H1 (cell line): ENCODE measurements at regions not wholly inside any gene's neighbourhood (a gene's known extent, or its start where the extent isn't known, plus 50 kb on each side); places are given as distances from the start of the nearest gene placed in this dataset.

Source experiments
- CTCF ChIA-PET: fragments of 300-600 bp; sonication (Branson Sonifier 250); formaldehyde crosslinking; loops from one replicate; lab custom pipeline; 2021; ENCODE audit not compliant: partially characterized antibody; lab: Charles Lee
- POLR2A ChIA-PET: fragments of 300-600 bp; sonication (Branson Sonifier 250); formaldehyde crosslinking; loops from one replicate; lab custom pipeline; 2021; ENCODE audit warnings: inconsistent platforms; ENCODE audit not compliant: partially characterized antibody; lab: Charles Lee
- DNase-seq, 2 experiments: peaks; one replicate each; pipeline versions ENCODE4 v3.0.0 to v3.0.0-alpha.2; 2010 to 2022; ENCODE audit warnings: low spot score in 2 of 2, low read depth in 1 of 2, mixed read lengths in 1 of 2
- FAIRE-seq: peaks from 2 replicates; lab custom pipeline; 2011; peaks lifted over from hg19 to GRCh38; lab: Jason Lieb, UNC
- H2AFZ ChIP-seq: 2 replicates; pipeline ENCODE4 v1.8.1; 2012; ENCODE audit warnings: low read length, inconsistent platforms
- H2AK5ac ChIP-seq: 2 replicates; pipeline ENCODE4 v1.6.1; 2013; ENCODE audit warnings: low read depth, low read length
- H2BK120ac ChIP-seq: replicated peaks from 2 replicates; pipeline ENCODE3; 2013; ENCODE audit warnings: low read depth, low read length, inconsistent platforms
- H2BK12ac ChIP-seq: 2 replicates; pipeline ENCODE4 v1.6.1; 2013; ENCODE audit warnings: low read depth, low read length
- H2BK15ac ChIP-seq: 2 replicates; pipeline ENCODE4 v1.6.1; 2013; ENCODE audit warnings: low read length
- H2BK20ac ChIP-seq: 2 replicates; pipeline ENCODE4 v1.6.1; 2013; ENCODE audit warnings: low read length
- H2BK5ac ChIP-seq: 2 replicates; pipeline ENCODE4 v1.6.1; 2013; ENCODE audit warnings: low read depth, low read length
- H3K14ac ChIP-seq: 2 replicates; pipeline ENCODE4 v1.6.1; 2013; ENCODE audit warnings: inconsistent platforms; ENCODE audit not compliant: insufficient read length
- H3K18ac ChIP-seq: 2 replicates; pipeline ENCODE4 v1.6.1; 2013; ENCODE audit warnings: low read length; ENCODE audit errors: extremely low read depth
- H3K23ac ChIP-seq: 2 replicates; pipeline ENCODE4 v1.6.1; 2013; ENCODE audit warnings: inconsistent platforms; ENCODE audit not compliant: insufficient read length
- H3K23me2 ChIP-seq: 2 replicates; pipeline ENCODE4 v1.6.1; 2013; ENCODE audit warnings: low read depth, low read length
- H3K27ac ChIP-seq: 2 replicates; pipeline ENCODE4 v1.6.1; 2011; ENCODE audit warnings: low read depth, low read length, inconsistent platforms
- H3K27me3 ChIP-seq, 4 experiments: replicated peaks in 1 of 4; 1 replicate in 1 of 4; 2 replicates in 3 of 4; pipeline versions ENCODE4 v1.6.1 to v1.8.1; 2011 to 2013; ENCODE audit warnings: low read length in 3 of 4, mild to moderate bottlenecking in 3 of 4, inconsistent platforms in 2 of 4, mixed read lengths in 2 of 4, moderate library complexity in 1 of 4; ENCODE audit not compliant: control insufficient read depth in 3 of 4, insufficient read depth in 3 of 4; ENCODE audit errors: extremely low read depth in 1 of 4
- H3K36me3 ChIP-seq, 4 experiments: 2 replicates each; pipeline versions ENCODE4 v1.6.1 to v1.8.1; 2011 to 2013; ENCODE audit warnings: mild to moderate bottlenecking in 4 of 4, low read length in 3 of 4, moderate library complexity in 2 of 4, control low read depth in 1 of 4, inconsistent platforms in 1 of 4; ENCODE audit not compliant: insufficient read depth in 4 of 4, control insufficient read depth in 2 of 4
- H3K4ac ChIP-seq: replicated peaks from 2 replicates; pipeline ENCODE3; 2013; ENCODE audit warnings: low read length, low read depth, mixed read lengths, inconsistent platforms; ENCODE audit not compliant: insufficient read length
- H3K4me1 ChIP-seq, 4 experiments: replicated peaks in 1 of 4; 1 replicate in 1 of 4; 2 replicates in 3 of 4; pipeline versions ENCODE4 v1.6.1 to v1.8.1; 2011 to 2013; ENCODE audit warnings: low read length in 3 of 4, inconsistent platforms in 2 of 4, mixed read lengths in 1 of 4; ENCODE audit not compliant: insufficient read depth in 4 of 4, control insufficient read depth in 3 of 4
- H3K4me2 ChIP-seq, 2 experiments: 2 replicates each; pipeline versions ENCODE4 v1.6.1 to v1.8.1; 2011 to 2013; ENCODE audit warnings: low read depth in 2 of 2, low read length in 2 of 2, control low read depth in 1 of 2, inconsistent platforms in 1 of 2, mild to moderate bottlenecking in 1 of 2; ENCODE audit not compliant: insufficient read depth in 1 of 2
- H3K4me3 ChIP-seq, 4 experiments: fragments of 200-600, 300-600 bp in 1 of 4; sonication (generic), shearing (Covaris generic), sonication (Bioruptor Twin) in 1 of 4; 2 replicates each; pipeline versions ENCODE4 v1.5.1 to v1.8.1; 2011 to 2016; ENCODE audit warnings: low read length in 4 of 4, low read depth in 3 of 4, control low read depth in 2 of 4, inconsistent platforms in 2 of 4, mild to moderate bottlenecking in 2 of 4, mixed read lengths in 1 of 4, moderate library complexity in 1 of 4; ENCODE audit not compliant: insufficient read depth in 2 of 4; ENCODE audit errors: extremely low read depth in 1 of 4
- H3K56ac ChIP-seq: replicated peaks from 2 replicates; pipeline ENCODE3; 2013; ENCODE audit warnings: low read depth, mild to moderate bottlenecking, mixed read lengths, low read length, inconsistent platforms; ENCODE audit not compliant: insufficient read length
- H3K79me1 ChIP-seq: 2 replicates; pipeline ENCODE4 v1.6.1; 2013; ENCODE audit warnings: low read depth, low read length, control low read depth
- H3K79me2 ChIP-seq, 2 experiments: 2 replicates each; pipeline versions ENCODE4 v1.6.1 to v1.8.1; 2012 to 2013; ENCODE audit warnings: low read length in 2 of 2, mild to moderate bottlenecking in 2 of 2, inconsistent platforms in 1 of 2; ENCODE audit not compliant: insufficient read depth in 2 of 2, control insufficient read depth in 1 of 2
- H3K9ac ChIP-seq, 4 experiments: replicated peaks in 1 of 4; 1 replicate in 1 of 4; 2 replicates in 3 of 4; pipeline versions ENCODE4 v1.6.1 to v1.8.1; 2011 to 2013; ENCODE audit warnings: low read depth in 3 of 4, low read length in 3 of 4, control low read depth in 2 of 4, mild to moderate bottlenecking in 2 of 4, moderate library complexity in 2 of 4, inconsistent platforms in 1 of 4; ENCODE audit errors: extremely low read depth in 1 of 4
- H3K9me3 ChIP-seq, 2 experiments: 2 replicates each; pipeline versions ENCODE4 v1.6.1 to v1.8.1; 2012 to 2013; ENCODE audit warnings: mild to moderate bottlenecking in 2 of 2, moderate library complexity in 2 of 2, control low read depth in 1 of 2, inconsistent platforms in 1 of 2, low read depth in 1 of 2, low read length in 1 of 2, mixed read lengths in 1 of 2; ENCODE audit not compliant: insufficient read depth in 2 of 2
- H4K20me1 ChIP-seq, 2 experiments: replicated peaks in 1 of 2; 2 replicates each; pipeline versions ENCODE3 to v1.8.1; 2011 to 2013; ENCODE audit warnings: inconsistent platforms in 2 of 2, low read length in 2 of 2, mild to moderate bottlenecking in 1 of 2; ENCODE audit not compliant: insufficient read depth in 2 of 2, control insufficient read depth in 1 of 2
- H4K5ac ChIP-seq: 2 replicates; pipeline ENCODE4 v1.6.1; 2013; ENCODE audit warnings: low read length, low read depth, mixed read lengths, inconsistent platforms; ENCODE audit not compliant: insufficient read length
- H4K8ac ChIP-seq: 2 replicates; pipeline ENCODE4 v1.8.0; 2013; ENCODE audit warnings: mild to moderate bottlenecking, moderate library complexity, low read length, inconsistent platforms; ENCODE audit not compliant: insufficient read depth; ENCODE audit errors: extremely low read depth
- H4K91ac ChIP-seq: replicated peaks from 2 replicates; pipeline ENCODE3; 2013; ENCODE audit warnings: low read length, mixed read lengths, inconsistent platforms; ENCODE audit not compliant: insufficient read length
- RNF2 ChIP-seq: fragments of 200-900, 300-1000 bp; sonication (generic); IDR thresholded peaks from 2 replicates; pipeline ENCODE4 v1.7.1; 2016; ENCODE audit warnings: borderline replicate concordance, low read depth, mild to moderate bottlenecking, antibody characterized with exemption, low read length; ENCODE audit not compliant: poor library complexity, severe bottlenecking; ENCODE audit errors: missing control alignments
- USF2 ChIP-seq: IDR thresholded peaks from 2 replicates; pipeline ENCODE4 v1.6.1; 2011; ENCODE audit warnings: low read length, improper control_type of control experiment
- WGBS, 2 experiments: shearing (Covaris generic) in 1 of 2; methylation state at CpG; one replicate each; pipeline versions ENCODE4 v1.1.6 to v1.1.7; 2013 to 2015; ENCODE audit warnings: low lambda C conversion rate in 2 of 2, mixed read lengths in 2 of 2, inconsistent platforms in 1 of 2, low coverage in 1 of 2, missing lambda C conversion rate in 1 of 2; ENCODE audit not compliant: insufficient replicate concordance in 2 of 2, insufficient coverage in 1 of 2, insufficient read length in 1 of 2; ENCODE audit errors: extremely low coverage in 1 of 2, missing lambda C conversion rate in 1 of 2; 5-methylcytosine and 5-hydroxymethylcytosine counted together
- TF ChIP-seq, protein P1 (sequence below): IDR thresholded peaks from 2 replicates; pipeline ENCODE4 v1.6.1; 2012; ENCODE audit warnings: inconsistent platforms

DNA sequence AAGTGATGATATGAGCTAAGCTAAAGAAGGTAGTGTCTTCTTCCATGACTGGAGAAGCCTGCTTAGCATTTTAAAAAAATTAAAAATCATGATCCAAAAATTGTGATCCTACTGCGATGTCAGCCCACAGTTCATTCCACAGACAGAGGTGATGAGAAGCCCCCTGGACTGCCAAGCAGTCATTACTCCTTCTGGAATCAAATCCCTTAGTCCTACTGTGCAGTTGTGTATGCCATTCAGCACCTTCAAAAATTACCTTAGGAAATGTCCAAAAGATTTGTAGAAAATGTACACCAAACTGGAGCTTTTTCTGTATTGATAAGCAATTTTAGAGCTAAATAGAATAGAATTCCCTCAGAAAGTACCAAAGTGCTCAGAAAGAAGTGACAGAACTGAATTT is 283.5 kb upstream of the NFE2L3 start:
- ChIA-PET POLR2A (no interaction called here), CTCF (interaction anchor here (0.7 to 2.5 kb wide), 3 partner anchors 29 to 497 kb away, joined by 3 to 5 read pairs (median 3); no protein-coding TSS in a partner anchor)
- Histone ChIP-seq H3K27me3 (peaks cover 0 to 3% (median 1%) of the 10 kb centered on the region in 4 experiments; a peak in 3 of 7 replicates), H3K4me3 (no peak overlapping the region), H3K9me3 (no peaks in the 10 kb centered on the region), H3K4ac (no peak overlapping the region), H2AK5ac (no peak overlapping the region), H3K56ac (no peak overlapping the region), H3K36me3 (no peaks in the 10 kb centered on the region), H3K14ac (no peak overlapping the region), H2BK5ac (no peak overlapping the region), H3K4me1 (peaks cover 0 to 6% (median 0%) of the 10 kb centered on the region in 4 experiments; a peak in 2 of 7 replicates), H3K9ac (no peak overlapping the region), H4K5ac (no peak overlapping the region), H4K91ac (no peak overlapping the region), H4K8ac (no peak overlapping the region), H2BK20ac (no peak overlapping the region), H2BK120ac (no peak overlapping the region), H3K79me2 (no peaks in the 10 kb centered on the region), H3K27ac (no peak overlapping the region), H2BK12ac (no peak overlapping the region), H3K23ac (no peak overlapping the region), H3K4me2 (no peak overlapping the region), H3K18ac (no peak overlapping the region), H3K23me2 (no peaks in the 10 kb centered on the region), H4K20me1 (no peaks in the 10 kb centered on the region), H2AFZ (no peak overlapping the region), H3K79me1 (no peaks in the 10 kb centered on the region), H2BK15ac (no peak overlapping the region)
- DNase-seq (no peak), FAIRE-seq (no peak)
- WGBS, 2 experiments: 100% methylated on average over 1 of the region's 1 CpG; no CpG with 5 or more reads in 1 of the 2 experiments
- TF ChIP-seq USF2: no peak
- TF ChIP-seq, protein P1, sequence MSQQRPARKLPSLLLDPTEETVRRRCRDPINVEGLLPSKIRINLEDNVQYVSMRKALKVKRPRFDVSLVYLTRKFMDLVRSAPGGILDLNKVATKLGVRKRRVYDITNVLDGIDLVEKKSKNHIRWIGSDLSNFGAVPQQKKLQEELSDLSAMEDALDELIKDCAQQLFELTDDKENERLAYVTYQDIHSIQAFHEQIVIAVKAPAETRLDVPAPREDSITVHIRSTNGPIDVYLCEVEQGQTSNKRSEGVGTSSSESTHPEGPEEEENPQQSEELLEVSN: no peak
- no peak for TF ChIP-seq RNF2
